Kidney tubule cell (primary cell): ENCODE measurements at regions not wholly inside any gene's neighbourhood (a gene's known extent, or its start where the extent isn't known, plus 50 kb on each side); places are given as distances from the start of the nearest gene placed in this dataset.
"Not testable (repeated sequence)": the region's sequence is repeated elsewhere in the genome, so short reads cannot be mapped to it uniquely, and the experiment has no call there.

Experiments
- DNase-seq: peaks from one replicate; pipeline ENCODE4 v3.0.0-alpha.2; 2018; ENCODE audit warnings: low spot score

- no peak for DNase-seq
Measured at GRCh38 chrX:13518126-13518525, 51.3 kb upstream of the EGFL6 start.

- DNase-seq: no peak
Measured at GRCh38 chrX:13515211-13515930, 54.0 kb upstream of the EGFL6 start.

- DNase-seq: no peak
Measured at GRCh38 chrX:13511944-13512330, 57.5 kb upstream of the EGFL6 start.

GRCh38 chrX:13511241-13511943 lies 58.0 kb upstream of the EGFL6 start:
- DNase-seq: no peak

- no peak for DNase-seq
Measured at GRCh38 chrX:13507893-13508292, 61.5 kb upstream of the EGFL6 start.

GRCh38 chrX:13506574-13506973 lies 62.8 kb upstream of the EGFL6 start:
- DNase-seq: peak; percentile 53

- no peak for DNase-seq
Measured at GRCh38 chrX:13502590-13502989, 66.8 kb upstream of the EGFL6 start.

- no peak for DNase-seq
Measured at GRCh38 chrX:13499736-13500135, 69.7 kb upstream of the EGFL6 start.

- no peak for DNase-seq
Measured at GRCh38 chrX:13498238-13498637, 71.2 kb upstream of the EGFL6 start.

- no peak for DNase-seq
Measured at GRCh38 chrX:13495232-13495631, 74.2 kb upstream of the EGFL6 start.

- DNase-seq: no peak
Measured at GRCh38 chrX:13494562-13494961, 74.8 kb upstream of the EGFL6 start.

- no peak for DNase-seq
Measured at GRCh38 chrX:13493659-13494058, 75.7 kb upstream of the EGFL6 start.

GRCh38 chrX:13492286-13492685 lies 77.1 kb upstream of the EGFL6 start:
- DNase-seq: no peak

- DNase-seq: no peak
Measured at GRCh38 chrX:13491061-13491460, 78.3 kb upstream of the EGFL6 start.

GRCh38 chrX:13489454-13489853 lies 79.9 kb upstream of the EGFL6 start:
- peak; percentile 72 for DNase-seq

GRCh38 chrX:13487731-13488505 lies 81.5 kb upstream of the EGFL6 start:
- DNase-seq: peak; percentile 87

- peak; percentile 58 for DNase-seq
Measured at GRCh38 chrX:13485167-13485566, 84.2 kb upstream of the EGFL6 start.

GRCh38 chrX:13483773-13484172 lies 85.6 kb upstream of the EGFL6 start:
- no peak for DNase-seq

GRCh38 chrX:13482746-13483541 lies 86.5 kb upstream of the EGFL6 start:
- DNase-seq: no peak

GRCh38 chrX:13480780-13481179 lies 88.6 kb upstream of the EGFL6 start:
- DNase-seq: not testable (repeated sequence)

- no peak for DNase-seq
Measured at GRCh38 chrX:13479452-13479813, 90.0 kb upstream of the EGFL6 start.

- DNase-seq: no peak
Measured at GRCh38 chrX:13478740-13479451, 90.5 kb upstream of the EGFL6 start.
